Common myeloid progenitor, CD34-positive (primary cell): ENCODE measurements at regions not wholly inside any gene's neighbourhood (a gene's known extent, or its start where the extent isn't known, plus 50 kb on each side); places are given as distances from the start of the nearest gene placed in this dataset.

ENCODE experiments used
- CTCF ChIA-PET: fragments of 350-600 bp; sonication (Branson Sonifier 250); formaldehyde crosslinking; loops from one replicate; lab custom pipeline; 2021; ENCODE audit warnings: antibody characterized with exemption; lab: Charles Lee
- POLR2A ChIA-PET: fragments of 350-600 bp; sonication (Branson Sonifier 250); formaldehyde crosslinking; loops from one replicate; lab custom pipeline; 2021; ENCODE audit warnings: antibody characterized with exemption; lab: Charles Lee
- DNase-seq, 3 donors: peaks; one replicate each; pipeline versions ENCODE4 v3.0.0 to v3.0.0-alpha.2; 2013
- H3K27ac ChIP-seq, 2 experiments: 1 replicate in 1 of 2; 2 replicates in 1 of 2; pipeline ENCODE4 v1.7.0; 2013; ENCODE audit warnings: inconsistent platforms in 2 of 2, low read length in 2 of 2, mild to moderate bottlenecking in 2 of 2, low read depth in 1 of 2, moderate library complexity in 1 of 2; ENCODE audit not compliant: severe bottlenecking in 2 of 2, insufficient read depth in 1 of 2, poor library complexity in 1 of 2
- H3K27me3 ChIP-seq, 5 experiments: replicated peaks in 2 of 5; 1 replicate in 3 of 5; 2 replicates in 2 of 5; pipeline versions ENCODE4 v1.6.1 to v1.7.0; 2013; ENCODE audit warnings: low read length in 4 of 5, mild to moderate bottlenecking in 2 of 5, moderate library complexity in 2 of 5, inconsistent platforms in 1 of 5; ENCODE audit not compliant: insufficient read depth in 5 of 5, control insufficient read depth in 4 of 5
- H3K36me3 ChIP-seq, 4 experiments: 1 replicate in 2 of 4; 2 replicates in 2 of 4; pipeline versions ENCODE4 v1.6.1 to v1.7.0; 2013; ENCODE audit warnings: low read length in 3 of 4, control low read depth in 1 of 4, mild to moderate bottlenecking in 1 of 4; ENCODE audit not compliant: control insufficient read depth in 4 of 4, insufficient read depth in 4 of 4
- H3K4me1 ChIP-seq, 4 experiments: 1 replicate in 3 of 4; 2 replicates in 1 of 4; pipeline versions ENCODE4 v1.6.1 to v1.7.1; 2013; ENCODE audit warnings: low read length in 3 of 4, mild to moderate bottlenecking in 3 of 4, control low read depth in 1 of 4, inconsistent platforms in 1 of 4, moderate library complexity in 1 of 4; ENCODE audit not compliant: control insufficient read depth in 4 of 4, insufficient read depth in 4 of 4; ENCODE audit errors: control extremely low read depth in 1 of 4
- H3K4me3 ChIP-seq, 7 experiments: 1 replicate in 4 of 7; 2 replicates in 3 of 7; pipeline versions ENCODE4 v1.5.1 to v1.7.0; 2013; ENCODE audit warnings: mild to moderate bottlenecking in 7 of 7, low read length in 6 of 7, moderate library complexity in 6 of 7, inconsistent platforms in 2 of 7, low read depth in 2 of 7, control low read depth in 1 of 7; ENCODE audit not compliant: insufficient read depth in 4 of 7, control insufficient read depth in 1 of 7; ENCODE audit errors: extremely low read depth in 1 of 7
- H3K9me3 ChIP-seq, 5 experiments: 1 replicate in 4 of 5; 2 replicates in 1 of 5; pipeline versions ENCODE4 v1.6.1 to v1.7.1; 2013; ENCODE audit warnings: low read length in 4 of 5, mild to moderate bottlenecking in 2 of 5, inconsistent platforms in 1 of 5, low read depth in 1 of 5, moderate library complexity in 1 of 5; ENCODE audit not compliant: control insufficient read depth in 4 of 5, insufficient read depth in 2 of 5; ENCODE audit errors: control extremely low read depth in 1 of 5
- WGBS: methylation state at CpG from one replicate; pipeline ENCODE4 v1.1.5; 2013; ENCODE audit not compliant: insufficient coverage; 5-methylcytosine and 5-hydroxymethylcytosine counted together

GRCh38 chr2:221850076-221850475, 278.0 kb upstream of the EPHA4 start:
- CTCF ChIA-PET, result no interaction called here
- POLR2A ChIA-PET, result no interaction called here

GRCh38 chr2:221848286-221848685, 276.2 kb upstream of the EPHA4 start:
- no peak for DNase-seq
- Histone ChIP-seq H3K4me1 (no peaks in the 10 kb centered on the region), H3K27me3 (no peaks in the 10 kb centered on the region), H3K36me3 (no peaks in the 10 kb centered on the region), H3K9me3 (no peaks in the 10 kb centered on the region), H3K27ac (no peak overlapping the region), H3K4me3 (no peak overlapping the region)
- POLR2A ChIA-PET, result no interaction called here
- CTCF ChIA-PET, result no interaction called here
- WGBS, result no CpG with 5 or more reads among the region's 4 CpGs

More at GRCh38 chr2:221850076-221850475, 278.0 kb upstream of the EPHA4 start:
- H3K36me3 ChIP-seq, result no peaks in the 10 kb centered on the region
- H3K27me3 ChIP-seq, result no peaks in the 10 kb centered on the region
- no peak overlapping the region for H3K27ac ChIP-seq
- WGBS, result 88% methylated on average over 3 of the region's 3 CpGs
- no peaks in the 10 kb centered on the region for H3K4me1 ChIP-seq
- no peak overlapping the region for H3K4me3 ChIP-seq
- H3K9me3 ChIP-seq, result no peaks in the 10 kb centered on the region
- DNase-seq, result no peak

- H3K4me3 ChIP-seq, result no peak overlapping the region
- H3K27ac ChIP-seq, result no peak overlapping the region
- 88% methylated on average over 1 of the region's 2 CpGs for WGBS
- POLR2A ChIA-PET, result no interaction called here
- no peaks in the 10 kb centered on the region for H3K4me1 ChIP-seq
- no peaks in the 10 kb centered on the region for H3K27me3 ChIP-seq
- no peaks in the 10 kb centered on the region for H3K36me3 ChIP-seq
- CTCF ChIA-PET, result no interaction called here
- no peaks in the 10 kb centered on the region for H3K9me3 ChIP-seq
- no peak for DNase-seq
Observed at GRCh38 chr2:221845021-221845365, 272.9 kb upstream of the EPHA4 start.

GRCh38 chr2:221844212-221845020, 272.3 kb upstream of the EPHA4 start:
- Histone ChIP-seq H3K36me3 (no peaks in the 10 kb centered on the region), H3K4me3 (no peak overlapping the region), H3K27me3 (no peaks in the 10 kb centered on the region), H3K9me3 (no peaks in the 10 kb centered on the region), H3K27ac (no peak overlapping the region), H3K4me1 (no peaks in the 10 kb centered on the region)
- POLR2A ChIA-PET, result no interaction called here
- 0% methylated on average over 1 of the region's 2 CpGs for WGBS
- no peak for DNase-seq
- CTCF ChIA-PET, result no interaction called here

GRCh38 chr2:221836095-221836494, 264.0 kb upstream of the EPHA4 start:
- WGBS, result 100% methylated on average over 1 of the region's 3 CpGs

GRCh38 chr2:221833966-221834365, 261.9 kb upstream of the EPHA4 start:
- Histone ChIP-seq H3K4me1 (no peaks in the 10 kb centered on the region), H3K4me3 (no peak overlapping the region), H3K27ac (no peak overlapping the region), H3K36me3 (no peaks in the 10 kb centered on the region), H3K27me3 (no peaks in the 10 kb centered on the region), H3K9me3 (no peaks in the 10 kb centered on the region)
- POLR2A ChIA-PET, result no interaction called here
- no peak for DNase-seq
- 100% methylated on average over 2 of the region's 2 CpGs for WGBS
- CTCF ChIA-PET, result no interaction called here

More at GRCh38 chr2:221836095-221836494, 264.0 kb upstream of the EPHA4 start:
- Histone ChIP-seq H3K36me3 (no peaks in the 10 kb centered on the region), H3K27me3 (no peaks in the 10 kb centered on the region), H3K9me3 (no peaks in the 10 kb centered on the region), H3K4me1 (no peaks in the 10 kb centered on the region), H3K4me3 (no peak overlapping the region), H3K27ac (no peak overlapping the region)
- ChIA-PET CTCF (no interaction called here), POLR2A (no interaction called here)
- DNase-seq, result no peak

- H3K27ac ChIP-seq, result no peak overlapping the region
Observed at GRCh38 chr2:221831051-221831450, 258.9 kb upstream of the EPHA4 start.

More at GRCh38 chr2:221831051-221831450, 258.9 kb upstream of the EPHA4 start:
- DNase-seq, result no peak
- Histone ChIP-seq H3K27me3 (no peaks in the 10 kb centered on the region), H3K4me1 (no peaks in the 10 kb centered on the region), H3K9me3 (peaks cover 0 to 2% (median 0%) of the 10 kb centered on the region in 5 experiments), H3K36me3 (no peaks in the 10 kb centered on the region), H3K4me3 (no peak overlapping the region)
- ChIA-PET POLR2A (no interaction called here), CTCF (no interaction called here)
- WGBS, result no CpG with 5 or more reads among the region's 2 CpGs
